Keratinocyte (primary cell): ENCODE measurements at regions not wholly inside any gene's neighbourhood (a gene's known extent, or its start where the extent isn't known, plus 50 kb on each side); places are given as distances from the start of the nearest gene placed in this dataset.

Experiments used
- CTCF ChIP-seq, 3 experiments: IDR thresholded peaks in 1 of 3; conservative IDR thresholded peaks in 1 of 3; optimal IDR thresholded peaks in 1 of 3; 2 replicates in 2 of 3; 3 replicates in 1 of 3; pipeline versions ENCODE3 to v1.5.1; 2011; ENCODE audit warnings: low read length in 3 of 3, mild to moderate bottlenecking in 3 of 3, moderate library complexity in 2 of 3, control low read depth in 1 of 3, inconsistent platforms in 1 of 3; ENCODE audit not compliant: insufficient read depth in 2 of 3; ENCODE audit errors: extremely low read depth in 1 of 3
- EZH2 ChIP-seq: IDR thresholded peaks from one replicate; pipeline ENCODE4 v1.6.1; 2012; ENCODE audit warnings: inconsistent platforms, mild to moderate bottlenecking, low read length, moderate library complexity

- TF ChIP-seq CTCF (optimal IDR thresholded peaks at IDR 0.05 in 1 of 3, IDR thresholded peaks at IDR 0.05 in 1 of 3, conservative IDR thresholded peaks at IDR 0.05 in 1 of 3; ENCODE audit: extremely low read depth in 1 of 3, insufficient read depth in 2 of 3, low read length in 3 of 3), result no peak
- TF ChIP-seq EZH2, result no peak
Observed at GRCh38 chr19:27779954-27780353, 1433.0 kb downstream of the UQCRFS1 start.
